HFFc6 (cell line): ENCODE measurements at regions not wholly inside any gene's neighbourhood (a gene's known extent, or its start where the extent isn't known, plus 50 kb on each side); places are given as distances from the start of the nearest gene placed in this dataset.

Experiments
- DNase-seq: peaks from one replicate; pipeline ENCODE4 v3.0.0-alpha.2; 2018
- H3K27ac Mint-ChIP-seq: 2 replicates; pipeline ENCODE4 v1.8.0; 2020; ENCODE audit warnings: mild to moderate bottlenecking, mixed read lengths
- H3K27me3 Mint-ChIP-seq: 2 replicates; pipeline ENCODE4 v1.8.0; 2021; ENCODE audit warnings: mild to moderate bottlenecking, moderate library complexity, mixed read lengths; ENCODE audit not compliant: insufficient read depth
- H3K36me3 Mint-ChIP-seq: 2 replicates; pipeline ENCODE4 v1.8.0; 2021; ENCODE audit warnings: low read depth, mixed read lengths
- H3K4me1 Mint-ChIP-seq: 2 replicates; pipeline ENCODE4 v1.8.0; 2020; ENCODE audit warnings: low read depth, mixed read lengths
- H3K4me3 Mint-ChIP-seq: 2 replicates; pipeline ENCODE4 v1.8.0; 2020; ENCODE audit warnings: mild to moderate bottlenecking, moderate library complexity, mixed read lengths
- H3K9me3 Mint-ChIP-seq: 2 replicates; pipeline ENCODE4 v1.8.0; 2020; ENCODE audit warnings: mild to moderate bottlenecking, mixed read lengths
- TF ChIP-seq, protein P1 (sequence below): fragments of 200-600 bp; sonication (generic); IDR thresholded peaks from 2 replicates; pipeline ENCODE4 v1.5.0; 2021; ENCODE audit warnings: antibody characterized with exemption, mild to moderate bottlenecking

DNA sequence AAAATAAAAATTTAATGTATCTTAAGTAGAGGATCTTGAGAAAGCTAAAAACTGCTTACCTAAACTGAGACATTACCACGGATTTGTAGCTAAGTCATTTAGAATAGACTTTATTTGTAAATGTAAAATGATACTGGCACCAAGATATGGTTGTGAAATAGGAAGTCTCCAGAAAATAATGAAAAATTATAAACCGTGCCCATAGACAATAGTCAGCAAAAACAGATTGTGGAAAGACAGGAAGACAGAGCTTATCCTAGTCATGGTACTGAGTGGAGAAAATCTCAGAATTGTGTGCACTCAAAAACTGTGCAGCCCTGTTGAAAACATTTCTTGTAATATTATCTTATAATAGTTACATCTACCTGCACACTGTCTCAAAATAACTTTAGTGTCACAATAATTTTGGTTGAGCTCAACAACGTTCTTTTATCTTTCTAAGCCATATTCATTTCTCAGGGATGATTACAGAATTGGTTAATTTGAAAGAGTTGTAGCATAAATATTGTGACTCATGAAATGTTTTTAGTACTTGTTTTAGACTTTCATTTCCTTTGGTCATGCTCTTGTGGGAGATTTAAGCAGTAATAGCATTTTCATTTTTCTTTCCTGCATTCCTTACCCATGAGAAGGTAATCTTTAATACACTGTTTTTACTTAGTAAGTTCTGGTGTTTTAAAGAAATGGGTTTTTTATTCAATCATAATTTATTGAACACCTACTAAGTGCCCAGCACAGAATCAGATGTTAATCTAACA is 174.5 kb downstream of the SOX4 start:
- H3K27ac Mint-ChIP-seq = peak overlapping the region; percentile 34; the same call in 1 of the 2 replicates
- H3K36me3 Mint-ChIP-seq = no peaks in the 10 kb centered on the region
- peak; percentile 60 for DNase-seq
- no peaks in the 10 kb centered on the region for H3K9me3 Mint-ChIP-seq
- peak overlapping the region; percentile 14 for H3K4me3 Mint-ChIP-seq
- TF ChIP-seq, protein P1, sequence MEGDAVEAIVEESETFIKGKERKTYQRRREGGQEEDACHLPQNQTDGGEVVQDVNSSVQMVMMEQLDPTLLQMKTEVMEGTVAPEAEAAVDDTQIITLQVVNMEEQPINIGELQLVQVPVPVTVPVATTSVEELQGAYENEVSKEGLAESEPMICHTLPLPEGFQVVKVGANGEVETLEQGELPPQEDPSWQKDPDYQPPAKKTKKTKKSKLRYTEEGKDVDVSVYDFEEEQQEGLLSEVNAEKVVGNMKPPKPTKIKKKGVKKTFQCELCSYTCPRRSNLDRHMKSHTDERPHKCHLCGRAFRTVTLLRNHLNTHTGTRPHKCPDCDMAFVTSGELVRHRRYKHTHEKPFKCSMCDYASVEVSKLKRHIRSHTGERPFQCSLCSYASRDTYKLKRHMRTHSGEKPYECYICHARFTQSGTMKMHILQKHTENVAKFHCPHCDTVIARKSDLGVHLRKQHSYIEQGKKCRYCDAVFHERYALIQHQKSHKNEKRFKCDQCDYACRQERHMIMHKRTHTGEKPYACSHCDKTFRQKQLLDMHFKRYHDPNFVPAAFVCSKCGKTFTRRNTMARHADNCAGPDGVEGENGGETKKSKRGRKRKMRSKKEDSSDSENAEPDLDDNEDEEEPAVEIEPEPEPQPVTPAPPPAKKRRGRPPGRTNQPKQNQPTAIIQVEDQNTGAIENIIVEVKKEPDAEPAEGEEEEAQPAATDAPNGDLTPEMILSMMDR = no peak
- H3K4me1 Mint-ChIP-seq = peaks cover 43% of the 10 kb centered on the region
- no peaks in the 10 kb centered on the region; the same call in 1 of the 2 replicates for H3K27me3 Mint-ChIP-seq

DNA sequence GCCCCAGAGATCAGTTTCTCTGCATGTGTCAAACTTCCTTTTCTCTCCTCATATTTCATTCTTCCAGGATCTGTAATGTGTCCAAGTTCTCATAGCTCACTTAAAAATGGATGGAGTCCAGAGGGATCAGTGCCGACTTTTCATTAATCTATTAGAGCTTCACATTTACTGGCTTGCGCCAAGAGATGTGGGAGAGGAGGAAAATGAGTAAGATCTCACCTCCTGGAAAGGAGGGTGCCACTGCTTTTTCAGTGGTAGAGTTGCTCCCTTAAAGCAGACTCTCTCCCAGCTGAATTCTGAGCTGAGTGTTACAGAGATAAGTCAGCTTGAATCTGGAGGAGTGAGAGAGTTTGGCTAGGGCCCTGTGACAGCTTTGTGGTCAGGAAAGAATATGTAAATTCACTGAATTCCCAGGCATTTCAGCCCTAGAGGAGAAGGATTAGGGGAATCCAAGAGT is 175.9 kb downstream of the SOX4 start:
- Mint-ChIP-seq H3K36me3 (no peaks in the 10 kb centered on the region), H3K4me1 (peaks cover 43% of the 10 kb centered on the region), H3K4me3 (peak overlapping the region; percentile 37), H3K9me3 (no peaks in the 10 kb centered on the region), H3K27me3 (no peaks in the 10 kb centered on the region; the same call in 1 of the 2 replicates), H3K27ac (peak overlapping the region; percentile 64)
- peak; percentile 75 for DNase-seq
- TF ChIP-seq, protein P1 = no peak

DNA sequence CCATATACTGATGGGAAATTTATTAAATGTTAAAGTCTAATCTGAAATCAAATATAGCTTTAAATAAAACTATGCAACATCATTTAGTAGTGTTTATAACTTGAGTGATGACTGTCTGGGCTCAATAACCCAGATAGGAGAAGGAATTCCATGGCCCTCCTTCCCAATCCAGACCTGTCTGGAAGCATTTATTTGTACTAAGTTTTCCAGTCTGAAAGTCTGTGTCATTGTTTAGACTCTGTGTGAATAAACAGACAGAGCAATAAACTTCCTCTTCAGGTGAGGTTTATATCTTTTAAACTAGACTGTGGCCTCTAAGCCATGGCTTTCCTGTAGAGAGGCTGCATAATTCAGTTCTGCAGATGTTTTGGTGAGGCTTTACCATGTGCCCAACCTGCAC is 176.4 kb downstream of the SOX4 start:
- DNase-seq = no peak
- peaks cover 43% of the 10 kb centered on the region for H3K4me1 Mint-ChIP-seq
- H3K27ac Mint-ChIP-seq = peak overlapping the region; percentile 64
- no peak overlapping the region for H3K4me3 Mint-ChIP-seq
- no peaks in the 10 kb centered on the region for H3K36me3 Mint-ChIP-seq
- H3K27me3 Mint-ChIP-seq = no peaks in the 10 kb centered on the region; the same call in 1 of the 2 replicates
- TF ChIP-seq, protein P1 = no peak
- no peaks in the 10 kb centered on the region for H3K9me3 Mint-ChIP-seq

DNA sequence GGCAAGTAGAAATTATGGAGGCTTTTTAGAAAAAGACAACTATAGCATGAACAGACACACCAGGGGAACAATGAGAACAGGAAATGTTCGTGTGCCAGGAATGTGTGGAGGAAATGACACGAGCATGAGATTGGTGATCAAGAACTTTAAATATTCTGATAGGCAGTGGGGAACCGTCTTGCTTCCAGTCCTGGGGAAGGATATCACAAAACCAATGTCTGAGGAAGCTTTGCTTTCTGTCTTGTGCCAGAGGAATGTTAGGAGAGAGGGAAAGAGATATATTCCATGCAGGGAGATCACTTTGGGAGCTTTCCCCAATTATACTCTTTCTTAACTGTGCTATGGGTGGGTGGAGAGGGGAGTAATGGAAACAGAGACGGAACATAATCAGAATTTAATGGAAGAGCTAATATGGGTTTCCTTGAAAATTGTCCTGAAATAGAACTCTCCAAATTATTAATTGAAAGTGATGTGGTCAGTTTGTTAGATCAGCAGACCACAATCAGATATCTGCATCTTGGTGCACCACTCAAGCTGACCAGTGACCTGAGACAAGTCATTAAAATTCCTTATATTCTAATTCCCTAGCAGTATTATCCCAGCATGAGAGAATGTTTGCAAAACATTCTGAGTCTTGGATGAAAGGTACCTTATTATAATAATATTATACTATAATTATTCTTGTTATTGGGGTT is 178.2 kb downstream of the SOX4 start:
- no peak for DNase-seq
- TF ChIP-seq, protein P1 = no peak
- no peak overlapping the region for H3K27ac Mint-ChIP-seq
- peaks cover 43% of the 10 kb centered on the region for H3K4me1 Mint-ChIP-seq
- H3K36me3 Mint-ChIP-seq = no peaks in the 10 kb centered on the region
- no peak overlapping the region for H3K4me3 Mint-ChIP-seq
- no peaks in the 10 kb centered on the region; the same call in 1 of the 2 replicates for H3K27me3 Mint-ChIP-seq
- no peaks in the 10 kb centered on the region for H3K9me3 Mint-ChIP-seq

DNA sequence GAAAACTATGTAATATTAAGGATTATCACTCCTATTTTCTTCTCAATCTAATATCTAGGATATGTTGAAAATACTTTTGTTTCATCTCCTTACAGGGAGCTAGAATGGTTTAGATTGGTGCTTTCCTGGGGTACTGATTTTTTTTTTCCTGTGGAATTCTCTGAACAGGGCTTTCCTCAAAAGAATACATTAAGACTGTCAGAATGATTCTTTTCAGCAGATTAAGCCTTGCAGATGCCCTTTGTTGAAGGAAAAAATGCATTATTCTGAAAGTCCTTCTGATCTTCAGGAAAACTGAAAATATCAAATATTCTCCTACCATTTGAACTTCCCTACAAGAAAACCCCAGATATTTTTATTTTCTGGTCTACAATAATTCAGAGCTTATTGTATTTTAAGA is 178.9 kb downstream of the SOX4 start:
- peaks cover 41% of the 10 kb centered on the region for H3K4me1 Mint-ChIP-seq
- no peaks in the 10 kb centered on the region for H3K36me3 Mint-ChIP-seq
- no peaks in the 10 kb centered on the region for H3K9me3 Mint-ChIP-seq
- TF ChIP-seq, protein P1 = no peak
- H3K27ac Mint-ChIP-seq = no peak overlapping the region
- no peak for DNase-seq
- H3K27me3 Mint-ChIP-seq = no peaks in the 10 kb centered on the region; the same call in none of the 2 replicates
- no peak overlapping the region for H3K4me3 Mint-ChIP-seq
